Skin of body (tissue), 1 donor: ENCODE measurements at regions not wholly inside any gene's neighbourhood (a gene's known extent, or its start where the extent isn't known, plus 50 kb on each side); places are given as distances from the start of the nearest gene placed in this dataset.
"Not testable (repeated sequence)": the region's sequence is repeated elsewhere in the genome, so short reads cannot be mapped to it uniquely, and the experiment has no call there.

Experiments
- DNase-seq: peaks from one replicate; lab custom pipeline; 2025; lab: John Stamatoyannopoulos, UW

DNA sequence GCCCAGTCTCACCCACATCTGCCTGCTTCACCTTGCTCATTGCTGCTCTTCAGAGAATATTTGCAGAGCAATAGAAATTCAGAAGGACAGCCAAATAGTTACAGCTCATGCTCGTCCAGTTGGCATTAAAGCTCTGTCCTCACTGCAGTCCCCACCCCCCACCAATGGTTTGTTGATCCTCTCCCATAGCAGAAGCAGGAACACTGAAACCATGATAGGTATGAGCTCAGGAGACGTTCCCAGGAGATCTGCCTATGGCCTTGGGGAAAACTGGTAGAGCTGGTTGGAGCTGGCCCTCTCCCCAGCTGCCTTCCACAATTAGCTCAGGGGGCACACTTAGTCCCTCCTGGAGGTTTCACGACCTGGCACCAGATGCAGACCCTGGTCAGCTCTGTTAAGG is 68.6 kb upstream of the KMT2C start:
- no peak for DNase-seq

DNA sequence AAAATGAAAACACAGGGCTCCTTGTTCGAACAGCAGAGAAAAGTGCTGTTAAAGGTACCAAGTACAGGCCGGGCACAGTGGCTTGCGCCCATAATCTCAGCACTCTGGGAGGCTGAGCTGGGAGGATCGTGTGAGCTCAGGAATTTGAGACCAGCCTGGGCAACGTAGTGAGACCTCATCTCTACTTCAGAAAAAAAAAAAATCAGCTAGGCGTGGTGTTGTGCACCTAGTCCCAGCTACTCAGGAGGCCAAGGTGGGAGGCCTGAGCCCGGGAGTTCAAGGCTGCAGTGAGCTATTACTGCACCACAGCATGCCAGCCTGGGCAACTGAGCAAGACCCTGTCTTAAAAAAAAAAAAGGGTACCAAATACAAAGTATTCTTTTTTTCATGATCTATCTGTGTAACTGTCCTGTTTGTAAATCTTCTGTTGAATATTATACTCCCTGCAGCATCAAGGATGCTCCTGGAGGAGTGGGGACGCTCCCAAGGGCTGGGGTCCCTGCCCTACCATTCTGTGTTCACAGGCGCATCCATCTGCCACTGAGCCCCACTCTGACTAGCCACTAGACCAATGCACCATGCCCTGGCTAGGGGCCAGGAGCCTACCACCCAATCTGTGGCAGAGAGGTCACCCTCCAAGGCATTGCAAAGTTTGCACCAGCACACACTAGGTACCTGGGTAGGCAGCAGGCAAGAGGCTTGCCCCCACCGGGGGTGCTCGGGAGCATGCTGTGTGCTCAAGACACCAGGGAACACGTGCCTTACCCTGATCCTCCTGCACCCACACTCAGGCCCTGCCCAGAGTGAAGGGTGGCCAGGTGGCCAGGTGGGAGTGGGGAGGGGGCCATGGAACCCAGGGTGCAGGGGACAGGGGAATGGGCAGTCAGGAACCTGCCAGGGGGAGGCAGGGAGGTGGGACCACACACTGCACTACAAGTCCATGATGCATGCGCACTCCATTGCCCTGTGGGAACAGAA is 67.3 kb upstream of the KMT2C start:
- no peak for DNase-seq

DNA sequence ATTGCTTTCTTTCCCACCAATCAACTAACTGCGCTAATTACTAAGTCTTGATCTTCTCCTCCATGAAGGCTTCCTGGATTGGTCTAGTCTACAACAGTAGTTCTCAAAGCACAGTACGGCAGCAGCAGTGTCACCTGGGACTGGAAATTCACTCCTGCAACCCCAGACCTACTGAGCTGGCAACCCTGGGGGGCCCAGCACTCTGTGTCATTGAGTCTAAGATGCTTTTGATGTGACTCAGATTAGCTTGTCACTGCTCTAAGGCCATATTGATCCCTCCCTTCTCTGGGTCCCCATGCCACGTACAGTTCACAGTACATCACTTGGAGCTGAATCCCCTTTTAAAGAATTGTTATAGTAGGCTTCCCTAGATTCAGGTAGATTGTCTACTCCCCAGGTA is 65.7 kb upstream of the KMT2C start:
- no peak for DNase-seq

DNA sequence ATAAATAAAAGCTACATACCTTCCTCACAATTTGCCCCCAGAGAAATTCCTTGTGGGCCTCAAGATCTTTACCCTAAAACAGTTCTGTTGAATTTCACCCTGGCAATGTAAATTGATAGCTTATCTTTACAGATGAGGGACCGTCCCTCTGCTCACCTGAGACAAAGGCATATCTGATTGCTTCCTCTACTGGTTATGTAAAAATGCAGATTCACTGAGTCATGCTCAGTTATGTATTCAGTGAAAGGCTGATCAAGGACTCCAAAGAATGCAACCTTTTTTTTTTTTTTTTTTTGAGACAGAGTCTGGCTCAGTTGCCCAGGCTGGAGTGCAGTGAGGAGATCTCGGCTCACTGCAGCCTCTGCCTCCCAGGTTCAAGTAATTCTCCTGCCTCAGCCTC is 64.2 kb upstream of the KMT2C start:
- DNase-seq, result not testable (repeated sequence)

DNA sequence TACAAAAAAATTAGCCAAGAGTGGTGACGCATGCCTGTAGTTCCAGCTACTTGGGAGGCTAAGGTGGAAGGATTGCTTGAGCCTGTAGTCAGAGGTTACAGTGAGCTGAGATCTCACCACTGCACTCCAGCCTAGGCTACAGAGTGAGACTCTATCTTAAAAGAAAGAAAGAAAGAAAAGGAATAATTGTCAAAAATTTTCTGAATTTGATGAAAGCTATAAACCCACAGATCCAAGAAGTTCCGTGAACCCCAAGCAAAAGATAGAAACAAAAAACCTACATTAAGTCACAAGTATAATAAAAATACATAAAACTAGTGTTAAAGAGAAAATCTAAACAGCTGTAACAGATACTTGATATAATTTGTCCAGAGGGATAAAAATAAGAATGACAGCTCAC is 60.1 kb upstream of the KMT2C start:
- DNase-seq, result no peak

DNA sequence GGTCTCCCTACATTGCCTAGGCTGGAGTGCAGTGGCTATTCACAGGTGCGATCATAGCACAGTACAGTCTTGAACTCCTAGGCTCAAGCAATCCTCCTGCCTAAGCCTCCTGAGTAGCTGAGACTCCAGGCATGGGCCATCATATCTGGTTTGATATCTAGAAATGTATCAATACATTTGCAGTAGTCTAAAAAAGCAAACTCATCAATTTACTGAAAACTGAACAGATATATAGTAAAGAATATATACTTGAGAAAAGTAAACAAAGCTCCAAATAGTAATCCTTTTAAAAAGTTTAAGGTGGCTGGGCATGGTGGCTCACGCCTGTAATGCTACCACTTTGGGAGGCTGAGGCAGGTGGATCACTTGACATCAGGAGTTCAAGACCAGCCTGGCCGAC is 57.1 kb upstream of the KMT2C start:
- DNase-seq, result no peak

DNA sequence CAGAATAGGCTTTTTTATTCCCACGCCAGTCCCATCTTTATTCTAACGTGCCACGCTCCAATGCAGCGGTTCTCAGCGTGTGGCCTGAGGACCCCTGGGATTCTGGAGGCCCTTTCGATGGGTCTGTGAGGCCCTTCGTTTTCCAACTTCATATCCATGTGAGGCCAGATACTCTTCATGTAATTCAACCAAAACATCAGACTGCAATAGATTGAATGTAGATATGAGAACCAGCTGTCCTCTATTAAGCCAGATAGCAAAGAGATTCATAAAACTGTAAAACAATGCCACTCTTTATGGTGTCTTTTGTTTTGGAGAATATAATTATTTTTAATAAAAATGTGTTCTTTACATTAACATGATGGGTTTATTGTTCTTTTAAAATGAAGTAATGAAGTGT is 53.2 kb upstream of the KMT2C start:
- no peak for DNase-seq

DNA sequence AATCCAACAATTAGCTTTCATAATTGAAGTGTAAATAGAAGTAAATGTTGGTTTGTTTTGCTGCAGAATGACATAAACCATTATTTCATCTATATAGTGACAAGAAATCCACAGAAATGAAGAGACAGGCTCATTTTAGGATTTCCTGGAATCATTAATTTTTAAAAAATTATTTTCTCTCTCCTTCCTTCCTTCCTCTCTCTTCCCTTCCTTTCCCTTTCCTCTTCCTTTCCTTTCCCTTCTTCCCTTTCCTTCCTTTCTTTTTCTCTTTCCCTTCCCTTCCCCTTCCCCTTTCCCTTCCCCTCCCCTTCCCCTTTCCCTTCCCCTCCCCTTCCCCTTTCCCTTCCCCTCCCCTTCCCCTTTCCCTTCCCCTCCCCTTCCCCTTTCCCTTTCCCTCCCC is 51.2 kb upstream of the KMT2C start:
- no peak for DNase-seq

DNA sequence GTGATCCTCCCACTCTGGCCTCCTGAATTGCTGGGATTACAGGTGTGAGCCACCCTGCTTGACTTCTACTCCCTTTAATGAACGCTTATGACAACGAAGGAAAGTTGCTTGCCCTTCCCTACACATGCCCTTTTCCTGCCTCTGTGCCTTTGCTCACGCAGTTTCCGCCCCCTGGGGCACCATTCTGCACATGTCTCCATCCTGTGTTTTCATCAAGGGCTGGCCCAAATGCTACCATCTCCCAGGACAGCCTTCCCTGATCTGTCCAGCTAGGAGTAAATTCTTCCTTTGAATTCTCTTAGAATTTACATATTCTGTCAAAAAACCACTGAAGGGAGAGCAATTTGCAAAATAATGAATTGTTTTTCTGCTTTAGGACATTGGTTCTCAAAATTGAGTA is 50.0 kb upstream of the KMT2C start:
- no peak for DNase-seq
